Adipocyte (in vitro differentiated cells): ENCODE measurements at regions not wholly inside any gene's neighbourhood (a gene's known extent, or its start where the extent isn't known, plus 50 kb on each side); places are given as distances from the start of the nearest gene placed in this dataset.

Experiments
- DNase-seq: peaks from one replicate; pipeline ENCODE4 v3.0.0-alpha.2; 2015; ENCODE audit warnings: low read depth
- H3K27me3 ChIP-seq: replicated peaks from 2 replicates; pipeline ENCODE4 v1.7.0; 2013; ENCODE audit warnings: mild to moderate bottlenecking, low read length, moderate library complexity; ENCODE audit not compliant: control insufficient read depth, insufficient read depth
- H3K36me3 ChIP-seq: 2 replicates; pipeline ENCODE4 v1.7.0; 2013; ENCODE audit warnings: low read length, mild to moderate bottlenecking, moderate library complexity; ENCODE audit not compliant: control insufficient read depth, insufficient read depth, severe bottlenecking
- H3K4me1 ChIP-seq: 2 replicates; pipeline ENCODE4 v1.7.0; 2013; ENCODE audit warnings: mild to moderate bottlenecking, low read length, moderate library complexity; ENCODE audit not compliant: control insufficient read depth, insufficient read depth
- H3K4me3 ChIP-seq: 2 replicates; pipeline ENCODE4 v1.7.0; 2013; ENCODE audit warnings: mild to moderate bottlenecking, low read length, moderate library complexity
- H3K9ac ChIP-seq: 2 replicates; pipeline ENCODE4 v1.7.0; 2013; ENCODE audit warnings: mild to moderate bottlenecking, low read length, moderate library complexity
- H3K9me3 ChIP-seq: 2 replicates; pipeline ENCODE4 v1.7.0; 2013; ENCODE audit warnings: mild to moderate bottlenecking, low read length, moderate library complexity; ENCODE audit not compliant: control insufficient read depth

GRCh38 chr16:64823481-64824075 lies 298.3 kb downstream of the CDH11 start:
- peaks cover 5% of the 10 kb centered on the region for H3K27me3 ChIP-seq
- no peak for DNase-seq
- no peaks in the 10 kb centered on the region for H3K36me3 ChIP-seq
- H3K4me3 ChIP-seq: no peak overlapping the region
- H3K9ac ChIP-seq: no peak overlapping the region
- no peaks in the 10 kb centered on the region for H3K4me1 ChIP-seq
- peaks cover 6% of the 10 kb centered on the region for H3K9me3 ChIP-seq

DNA sequence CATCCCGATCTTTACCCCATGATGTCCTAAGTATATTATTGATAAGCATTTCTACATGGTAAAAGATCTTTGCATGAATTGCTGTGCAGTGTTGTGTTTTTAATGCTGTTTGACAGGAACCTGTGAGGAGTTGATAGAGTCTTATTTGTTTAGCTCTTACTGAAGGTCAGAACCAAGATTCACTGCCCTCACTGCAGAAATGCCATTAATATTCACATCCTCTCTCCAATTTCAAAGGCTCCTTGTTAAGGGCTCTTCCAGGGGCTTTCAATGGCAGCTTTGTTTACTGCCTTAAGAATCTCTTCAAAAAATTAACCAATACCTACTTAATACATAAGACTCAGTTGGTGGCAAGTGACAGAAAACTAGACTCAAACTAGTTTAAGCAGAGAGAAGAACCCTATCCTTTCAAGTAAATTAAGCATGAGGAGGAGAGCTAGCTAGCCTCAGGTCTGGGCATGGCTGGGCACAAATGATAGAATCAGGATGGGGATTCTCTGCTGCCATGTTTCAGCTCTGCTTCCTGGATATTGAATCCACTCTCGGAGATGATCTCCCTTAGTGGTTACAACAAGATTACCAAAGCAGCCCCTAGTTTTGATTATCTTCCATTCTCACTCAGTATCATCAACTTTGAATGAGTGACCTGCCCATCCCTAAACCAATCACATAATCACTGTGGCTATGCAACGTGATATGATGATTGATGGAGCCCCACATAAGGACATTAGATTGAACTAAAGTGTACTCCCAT lies 311.8 kb downstream of the CDH11 start:
- peaks cover 4% of the 10 kb centered on the region for H3K27me3 ChIP-seq
- H3K4me3 ChIP-seq: no peak overlapping the region
- H3K9me3 ChIP-seq: no peaks in the 10 kb centered on the region
- no peak for DNase-seq
- no peaks in the 10 kb centered on the region for H3K4me1 ChIP-seq
- H3K9ac ChIP-seq: no peak overlapping the region
- no peaks in the 10 kb centered on the region for H3K36me3 ChIP-seq

- no peak for DNase-seq
- Histone ChIP-seq H3K9me3 (no peaks in the 10 kb centered on the region), H3K9ac (no peak overlapping the region), H3K4me1 (no peaks in the 10 kb centered on the region), H3K27me3 (peaks cover 4% of the 10 kb centered on the region), H3K36me3 (no peaks in the 10 kb centered on the region), H3K4me3 (no peak overlapping the region)
Observed at GRCh38 chr16:64808474-64808873, 313.4 kb downstream of the CDH11 start.

DNA sequence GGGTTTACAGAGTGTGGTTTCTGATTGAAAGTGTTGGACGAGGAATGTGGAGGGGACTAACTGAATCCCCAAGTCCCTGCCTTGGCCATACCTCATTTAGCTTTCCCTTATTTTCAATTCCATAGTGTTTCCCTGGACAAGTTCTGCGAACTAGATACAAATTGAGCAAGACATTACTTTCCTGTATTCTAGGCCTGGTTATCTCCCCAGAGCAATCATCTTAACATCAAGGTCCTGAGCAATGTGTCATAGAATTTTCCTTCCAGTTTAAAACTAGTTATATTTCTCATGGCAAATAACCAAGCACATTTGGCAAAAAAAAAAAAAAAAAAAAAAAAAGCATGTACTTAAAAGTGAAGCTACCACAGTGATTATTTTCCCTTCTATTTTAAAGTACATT lies 330.1 kb downstream of the CDH11 start:
- Histone ChIP-seq H3K9me3 (no peaks in the 10 kb centered on the region), H3K4me3 (no peak overlapping the region), H3K36me3 (no peaks in the 10 kb centered on the region), H3K27me3 (no peaks in the 10 kb centered on the region), H3K9ac (no peak overlapping the region), H3K4me1 (peaks cover 6% of the 10 kb centered on the region)
- peak; percentile 31 for DNase-seq

- no peaks in the 10 kb centered on the region for H3K27me3 ChIP-seq
- no peak overlapping the region for H3K9ac ChIP-seq
- no peaks in the 10 kb centered on the region for H3K9me3 ChIP-seq
- no peak for DNase-seq
- H3K4me3 ChIP-seq: no peak overlapping the region
- H3K4me1 ChIP-seq: no peaks in the 10 kb centered on the region
- H3K36me3 ChIP-seq: no peaks in the 10 kb centered on the region
Observed at GRCh38 chr16:64784635-64785034, 337.2 kb downstream of the CDH11 start.

DNA sequence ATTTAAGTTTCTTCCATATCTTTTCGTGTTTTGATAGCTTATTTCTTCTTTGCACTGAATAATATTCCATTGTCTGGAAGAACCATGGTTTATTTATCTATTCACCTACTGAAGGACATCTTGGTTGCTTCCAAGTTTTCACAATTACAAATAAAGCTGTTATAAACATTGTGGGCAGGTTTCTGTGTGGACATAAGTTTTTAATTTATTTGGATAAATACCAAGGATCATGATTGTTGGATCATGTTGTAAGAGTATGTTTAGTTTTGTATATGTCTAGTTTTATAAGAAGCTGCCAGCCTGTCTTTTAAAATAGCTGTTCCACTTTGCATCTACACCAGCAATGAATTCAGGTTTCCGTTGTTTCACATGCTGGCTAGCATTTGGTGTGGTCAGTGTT lies 339.4 kb downstream of the CDH11 start:
- Histone ChIP-seq H3K27me3 (no peaks in the 10 kb centered on the region), H3K9ac (no peak overlapping the region), H3K9me3 (no peaks in the 10 kb centered on the region), H3K4me1 (no peaks in the 10 kb centered on the region), H3K4me3 (no peak overlapping the region), H3K36me3 (no peaks in the 10 kb centered on the region)
- peak; percentile 33 for DNase-seq

DNA sequence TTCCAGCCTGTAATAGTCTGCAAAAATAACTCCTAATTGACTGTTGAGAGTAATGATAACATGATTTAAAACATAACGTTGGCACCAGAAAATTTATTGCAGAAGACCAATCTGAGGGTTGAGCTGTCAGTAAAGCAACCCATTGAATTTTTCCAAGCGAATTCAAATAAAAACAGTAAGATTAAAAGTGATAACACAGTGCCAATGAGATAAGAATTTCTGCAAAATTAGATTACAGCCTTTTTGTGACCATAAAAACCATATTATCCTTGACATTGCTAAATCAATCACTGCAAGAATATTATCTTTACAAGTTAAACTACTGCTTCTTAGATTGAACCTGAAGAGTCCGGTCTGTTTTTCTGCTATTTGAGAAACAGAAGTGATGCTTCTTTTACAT lies 341.4 kb downstream of the CDH11 start:
- H3K4me3 ChIP-seq: no peak overlapping the region
- no peaks in the 10 kb centered on the region for H3K27me3 ChIP-seq
- no peak overlapping the region for H3K9ac ChIP-seq
- H3K4me1 ChIP-seq: no peaks in the 10 kb centered on the region
- no peak for DNase-seq
- H3K9me3 ChIP-seq: no peaks in the 10 kb centered on the region
- H3K36me3 ChIP-seq: no peaks in the 10 kb centered on the region

- Histone ChIP-seq H3K4me3 (no peak overlapping the region), H3K9me3 (no peaks in the 10 kb centered on the region), H3K27me3 (no peaks in the 10 kb centered on the region), H3K9ac (no peak overlapping the region), H3K36me3 (no peaks in the 10 kb centered on the region), H3K4me1 (no peaks in the 10 kb centered on the region)
- no peak for DNase-seq
Observed at GRCh38 chr16:64778777-64779176, 343.1 kb downstream of the CDH11 start.

- Histone ChIP-seq H3K27me3 (no peaks in the 10 kb centered on the region), H3K4me3 (no peak overlapping the region), H3K9ac (no peak overlapping the region), H3K36me3 (no peaks in the 10 kb centered on the region), H3K4me1 (peaks cover 3% of the 10 kb centered on the region), H3K9me3 (no peaks in the 10 kb centered on the region)
- DNase-seq: peak; percentile 44
Observed at GRCh38 chr16:64773638-64774037, 348.2 kb downstream of the CDH11 start.

GRCh38 chr16:64773184-64773583 lies 348.7 kb downstream of the CDH11 start:
- no peaks in the 10 kb centered on the region for H3K9me3 ChIP-seq
- no peaks in the 10 kb centered on the region for H3K27me3 ChIP-seq
- no peak for DNase-seq
- peaks cover 3% of the 10 kb centered on the region for H3K4me1 ChIP-seq
- no peak overlapping the region for H3K4me3 ChIP-seq
- no peaks in the 10 kb centered on the region for H3K36me3 ChIP-seq
- H3K9ac ChIP-seq: no peak overlapping the region

- Histone ChIP-seq H3K9me3 (no peaks in the 10 kb centered on the region), H3K36me3 (no peaks in the 10 kb centered on the region), H3K4me1 (peaks cover 3% of the 10 kb centered on the region), H3K27me3 (no peaks in the 10 kb centered on the region), H3K9ac (no peak overlapping the region), H3K4me3 (no peak overlapping the region)
- DNase-seq: no peak
Observed at GRCh38 chr16:64771273-64771672, 350.6 kb downstream of the CDH11 start.

DNA sequence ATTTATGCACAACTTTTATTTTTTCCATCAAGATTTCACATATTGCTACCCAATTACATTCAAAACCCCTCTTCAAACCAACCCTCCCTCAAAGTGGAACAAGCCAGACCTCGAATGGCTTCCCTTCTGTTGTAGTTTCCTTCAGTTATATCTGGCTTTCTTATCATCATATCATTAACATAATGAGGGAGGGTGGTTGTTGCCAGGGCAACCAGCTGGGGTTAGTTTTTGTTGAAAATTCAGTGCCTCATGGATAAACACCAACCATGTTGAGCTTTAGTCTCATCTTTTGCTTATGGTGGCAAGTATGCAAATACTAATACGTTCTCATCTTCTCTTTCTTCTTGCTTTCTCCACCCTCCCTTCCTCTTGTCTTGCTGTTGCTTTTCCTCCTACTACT lies 359.7 kb downstream of the CDH11 start:
- Histone ChIP-seq H3K4me1 (no peaks in the 10 kb centered on the region), H3K36me3 (no peaks in the 10 kb centered on the region), H3K4me3 (no peak overlapping the region), H3K9me3 (peaks cover 2% of the 10 kb centered on the region), H3K27me3 (no peaks in the 10 kb centered on the region), H3K9ac (no peak overlapping the region)
- DNase-seq: no peak
